ENCODE measurements at regions not wholly inside any gene's neighbourhood (a gene's known extent, or its start where the extent isn't known, plus 50 kb on each side); places are given as distances from the start of the nearest gene placed in this dataset.

- TF ChIP-seq POLR2AphosphoS5 (IDR thresholded peaks at IDR 0.05), result no peak
- no peak for TF ChIP-seq CTCF (IDR thresholded peaks at IDR 0.05)
These were observed 503.6 kb upstream of the SMIM21 start for GRCh38 chr18:75931079-75931478.

Data from suprapubic skin (tissue), 3 donors.